Upper lobe of left lung (tissue), 6 donors: ENCODE measurements at regions not wholly inside any gene's neighbourhood (a gene's known extent, or its start where the extent isn't known, plus 50 kb on each side); places are given as distances from the start of the nearest gene placed in this dataset.

Experiments
- ATAC-seq, 2 donors: fragments of 200-7000 bp; cut with Tn5 transposase; one replicate each; pipeline ENCODE4 v1.9.1; 2022; ENCODE audit warnings: mild to moderate bottlenecking in 2 of 2, moderate library complexity in 2 of 2; ENCODE audit not compliant: low FRiP score in 2 of 2
- DNase-seq, 2 donors: peaks; one replicate each; pipeline ENCODE4 v3.0.0-alpha.2; 2019 to 2020
- H3K27ac ChIP-seq, 4 donors: fragments of 200-600 bp; sonication (generic); one replicate each; pipeline ENCODE4 v1.5.1; 2016 to 2019
- H3K27me3 ChIP-seq, 4 donors: fragments of 200-600 bp; sonication (generic); one replicate each; pipeline ENCODE4 v1.5.1; 2017 to 2019
- H3K36me3 ChIP-seq, 4 donors: fragments of 200-600 bp; sonication (generic); one replicate each; pipeline ENCODE4 v1.5.1; 2016 to 2019
- H3K4me1 ChIP-seq, 4 donors: fragments of 200-600 bp; sonication (generic); one replicate each; pipeline ENCODE4 v1.5.1; 2018 to 2019
- H3K4me3 ChIP-seq, 4 donors: fragments of 200-600 bp; sonication (generic); one replicate each; pipeline ENCODE4 v1.5.1; 2017 to 2019; ENCODE audit warnings: mild to moderate bottlenecking in 2 of 4, moderate library complexity in 1 of 4
- H3K9me3 ChIP-seq, 4 donors: fragments of 200-600 bp; sonication (generic); one replicate each; pipeline ENCODE4 v1.5.1; 2018 to 2019
- EP300 ChIP-seq, 4 donors: sonication (generic); formaldehyde crosslinking; IDR thresholded peaks; one replicate each; pipeline ENCODE4 v1.5.1; 2017; ENCODE audit warnings: antibody characterized with exemption in 4 of 4, control low read depth in 2 of 4
- POLR2A ChIP-seq, 4 donors: fragments of 450-650 bp; IDR thresholded peaks; one replicate each; pipeline ENCODE4 v1.5.1; 2016 to 2017; ENCODE audit warnings: antibody characterized with exemption in 4 of 4, mild to moderate bottlenecking in 2 of 4
- POLR2AphosphoS5 ChIP-seq, 2 donors: sonication (generic); formaldehyde crosslinking; IDR thresholded peaks; one replicate each; pipeline ENCODE4 v1.5.1; 2017; ENCODE audit warnings: antibody characterized with exemption in 2 of 2
- WGBS, 2 donors: methylation state at CpG; one replicate each; pipeline ENCODE4 v1.1.5; 2017 to 2018; 5-methylcytosine and 5-hydroxymethylcytosine counted together
- TF ChIP-seq, protein P1 (sequence below), 6 experiments: fragments of 450-650 bp in 4 of 6; fragments of 200-600 bp in 2 of 6; sonication (generic) in 2 of 6; IDR thresholded peaks; one replicate each; pipeline ENCODE4 v1.5.1; 2016 to 2019; ENCODE audit warnings: antibody characterized with exemption in 6 of 6
- donor health status: DM: no; HTN: no; CAD: no; lungs with moderate emphysema.
- donor health status: DM: no; HTN: yes; CAD: no; lungs with severe emphysema.

DNA sequence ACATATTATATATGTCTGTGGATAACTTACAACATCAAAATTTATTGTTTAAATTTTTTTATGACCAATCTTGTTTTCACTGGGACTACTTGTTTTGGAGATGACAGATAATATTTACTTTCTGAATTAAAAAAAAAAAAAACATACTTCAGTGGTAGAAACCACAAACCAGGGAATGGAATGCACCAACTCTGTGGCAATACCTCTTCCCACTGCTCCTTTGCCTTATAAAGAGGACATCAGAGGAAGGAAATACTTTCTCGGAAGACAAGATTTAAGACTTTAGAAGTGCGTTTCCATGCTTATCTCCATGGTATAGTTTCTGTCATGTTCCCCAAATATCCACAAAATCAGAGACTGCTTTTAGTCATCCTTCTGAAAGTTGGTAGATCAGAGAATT, 1241.1 kb upstream of the EYS start:
- ATAC-seq (no peak), DNase-seq (no peak)
- Histone ChIP-seq H3K4me1 (no peaks in the 10 kb centered on the region), H3K27me3 (no peaks in the 10 kb centered on the region), H3K9me3 (no peaks in the 10 kb centered on the region), H3K36me3 (no peaks in the 10 kb centered on the region), H3K27ac (no peak overlapping the region), H3K4me3 (no peak overlapping the region)
- no peak for TF ChIP-seq POLR2A (IDR thresholded peaks at IDR 0.05)
- TF ChIP-seq, protein P1, sequence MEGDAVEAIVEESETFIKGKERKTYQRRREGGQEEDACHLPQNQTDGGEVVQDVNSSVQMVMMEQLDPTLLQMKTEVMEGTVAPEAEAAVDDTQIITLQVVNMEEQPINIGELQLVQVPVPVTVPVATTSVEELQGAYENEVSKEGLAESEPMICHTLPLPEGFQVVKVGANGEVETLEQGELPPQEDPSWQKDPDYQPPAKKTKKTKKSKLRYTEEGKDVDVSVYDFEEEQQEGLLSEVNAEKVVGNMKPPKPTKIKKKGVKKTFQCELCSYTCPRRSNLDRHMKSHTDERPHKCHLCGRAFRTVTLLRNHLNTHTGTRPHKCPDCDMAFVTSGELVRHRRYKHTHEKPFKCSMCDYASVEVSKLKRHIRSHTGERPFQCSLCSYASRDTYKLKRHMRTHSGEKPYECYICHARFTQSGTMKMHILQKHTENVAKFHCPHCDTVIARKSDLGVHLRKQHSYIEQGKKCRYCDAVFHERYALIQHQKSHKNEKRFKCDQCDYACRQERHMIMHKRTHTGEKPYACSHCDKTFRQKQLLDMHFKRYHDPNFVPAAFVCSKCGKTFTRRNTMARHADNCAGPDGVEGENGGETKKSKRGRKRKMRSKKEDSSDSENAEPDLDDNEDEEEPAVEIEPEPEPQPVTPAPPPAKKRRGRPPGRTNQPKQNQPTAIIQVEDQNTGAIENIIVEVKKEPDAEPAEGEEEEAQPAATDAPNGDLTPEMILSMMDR (IDR thresholded peaks at IDR 0.05) = no peak
- no peak for TF ChIP-seq POLR2AphosphoS5 (IDR thresholded peaks at IDR 0.05)
- no peak for TF ChIP-seq EP300 (IDR thresholded peaks at IDR 0.05)
- 0% methylated on average over 2 of the region's 2 CpGs for WGBS, 2 donors

GRCh38 chr6:66940003-66940402, 1233.0 kb upstream of the EYS start:
- H3K9me3 ChIP-seq = peaks cover 0 to 5% (median 0%) of the 10 kb centered on the region in 4 donors
- TF ChIP-seq POLR2A (IDR thresholded peaks at IDR 0.05) = no peak
- TF ChIP-seq EP300 (IDR thresholded peaks at IDR 0.05) = no peak
- no peak for TF ChIP-seq POLR2AphosphoS5 (IDR thresholded peaks at IDR 0.05)
- H3K4me1 ChIP-seq = no peaks in the 10 kb centered on the region
- H3K27me3 ChIP-seq = no peaks in the 10 kb centered on the region
- no peak overlapping the region for H3K27ac ChIP-seq
- H3K4me3 ChIP-seq = no peak overlapping the region
- DNase-seq (no peak), ATAC-seq (no peak)
- 83 to 84% methylated on average over 2 of the region's 2 CpGs for WGBS, 2 donors
- no peaks in the 10 kb centered on the region for H3K36me3 ChIP-seq

GRCh38 chr6:66937180-66937579, 1230.2 kb upstream of the EYS start:
- Histone ChIP-seq H3K27me3 (no peaks in the 10 kb centered on the region), H3K36me3 (no peaks in the 10 kb centered on the region), H3K9me3 (peaks cover 0 to 5% (median 0%) of the 10 kb centered on the region in 4 donors), H3K4me1 (no peaks in the 10 kb centered on the region), H3K27ac (no peak overlapping the region), H3K4me3 (no peak overlapping the region)
- 86 to 94% methylated on average over 3 of the region's 3 CpGs for WGBS, 2 donors
- ATAC-seq = no peak
- TF ChIP-seq, protein P1 (IDR thresholded peaks at IDR 0.05) = no peak
- TF ChIP-seq EP300 (IDR thresholded peaks at IDR 0.05) = no peak
- TF ChIP-seq POLR2A (IDR thresholded peaks at IDR 0.05) = no peak
- TF ChIP-seq POLR2AphosphoS5 (IDR thresholded peaks at IDR 0.05) = no peak
- DNase-seq = peak in 1 of 2 donors; percentile 13

GRCh38 chr6:66935612-66936011, 1228.6 kb upstream of the EYS start:
- Histone ChIP-seq H3K9me3 (peaks cover 0 to 5% (median 0%) of the 10 kb centered on the region in 4 donors), H3K27ac (no peak overlapping the region), H3K4me3 (no peak overlapping the region), H3K4me1 (no peaks in the 10 kb centered on the region), H3K36me3 (no peaks in the 10 kb centered on the region), H3K27me3 (no peaks in the 10 kb centered on the region)
- 60 to 67% methylated on average over 1 to 3 of the region's 3 CpGs for WGBS, 2 donors
- no peak for DNase-seq
- ATAC-seq = peak in 1 of 2 donors; percentile 22
- TF ChIP-seq POLR2A (IDR thresholded peaks at IDR 0.05) (no peak), EP300 (IDR thresholded peaks at IDR 0.05) (no peak), POLR2AphosphoS5 (IDR thresholded peaks at IDR 0.05) (no peak)
- TF ChIP-seq, protein P1 (IDR thresholded peaks at IDR 0.05) = no peak

DNA sequence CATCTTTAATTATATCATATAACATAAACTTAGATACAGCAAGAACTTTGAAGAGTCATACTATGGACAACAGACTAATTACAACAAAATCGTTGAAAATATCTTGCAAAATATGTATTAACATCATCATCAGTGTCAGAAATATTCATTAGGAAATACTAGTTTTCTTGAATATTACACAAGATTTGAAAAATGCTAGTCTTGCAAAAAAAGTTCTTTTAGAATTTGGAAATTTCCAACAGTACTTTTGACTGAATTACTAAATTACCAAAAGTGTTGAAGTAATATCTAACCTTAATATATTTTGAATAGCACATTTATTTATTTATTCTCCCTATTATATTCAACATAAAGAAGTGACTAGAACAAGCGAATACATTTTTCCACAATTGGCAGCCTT, 1224.8 kb upstream of the EYS start:
- Histone ChIP-seq H3K27me3 (no peaks in the 10 kb centered on the region), H3K36me3 (no peaks in the 10 kb centered on the region), H3K27ac (no peak overlapping the region), H3K9me3 (peaks cover 0 to 5% (median 0%) of the 10 kb centered on the region in 4 donors), H3K4me1 (no peaks in the 10 kb centered on the region), H3K4me3 (no peak overlapping the region)
- no peak for ATAC-seq
- no peak for DNase-seq
- WGBS, 2 donors = 77 to 80% methylated on average over 2 of the region's 2 CpGs
- no peak for TF ChIP-seq POLR2AphosphoS5 (IDR thresholded peaks at IDR 0.05)
- TF ChIP-seq EP300 (IDR thresholded peaks at IDR 0.05) = no peak
- no peak for TF ChIP-seq POLR2A (IDR thresholded peaks at IDR 0.05)
- TF ChIP-seq, protein P1 (IDR thresholded peaks at IDR 0.05) = no peak
